Skeletal muscle tissue (tissue), 3 donors: ENCODE measurements at regions not wholly inside any gene's neighbourhood (a gene's known extent, or its start where the extent isn't known, plus 50 kb on each side); places are given as distances from the start of the nearest gene placed in this dataset.

Source experiments
- H3K27ac ChIP-seq: one replicate; pipeline ENCODE4 v1.7.0; 2013; ENCODE audit warnings: mild to moderate bottlenecking, low read depth, low read length, inconsistent platforms
- H3K27me3 ChIP-seq, 3 donors: one replicate each; pipeline ENCODE4 v1.7.0; 2013; ENCODE audit warnings: low read length in 3 of 3; ENCODE audit not compliant: control insufficient read depth in 3 of 3, insufficient read depth in 3 of 3
- H3K36me3 ChIP-seq, 3 donors: one replicate each; pipeline ENCODE4 v1.7.0; 2013; ENCODE audit warnings: low read length in 3 of 3; ENCODE audit not compliant: control insufficient read depth in 3 of 3, insufficient read depth in 3 of 3
- H3K4me1 ChIP-seq, 3 donors: one replicate each; pipeline ENCODE4 v1.7.0; 2013; ENCODE audit warnings: low read length in 3 of 3, mild to moderate bottlenecking in 3 of 3; ENCODE audit not compliant: control insufficient read depth in 3 of 3, insufficient read depth in 3 of 3
- H3K4me3 ChIP-seq, 3 donors: one replicate each; pipeline ENCODE4 v1.7.0; 2013; ENCODE audit warnings: low read length in 3 of 3
- H3K9ac ChIP-seq, 3 donors: one replicate each; pipeline ENCODE4 v1.7.0; 2013; ENCODE audit warnings: low read length in 3 of 3, mild to moderate bottlenecking in 3 of 3, moderate library complexity in 2 of 3, low read depth in 1 of 3
- H3K9me3 ChIP-seq, 3 donors: one replicate each; pipeline ENCODE4 v1.7.0; 2013; ENCODE audit warnings: low read length in 3 of 3; ENCODE audit not compliant: control insufficient read depth in 3 of 3
- donor health status: Osteomylitis.

DNA sequence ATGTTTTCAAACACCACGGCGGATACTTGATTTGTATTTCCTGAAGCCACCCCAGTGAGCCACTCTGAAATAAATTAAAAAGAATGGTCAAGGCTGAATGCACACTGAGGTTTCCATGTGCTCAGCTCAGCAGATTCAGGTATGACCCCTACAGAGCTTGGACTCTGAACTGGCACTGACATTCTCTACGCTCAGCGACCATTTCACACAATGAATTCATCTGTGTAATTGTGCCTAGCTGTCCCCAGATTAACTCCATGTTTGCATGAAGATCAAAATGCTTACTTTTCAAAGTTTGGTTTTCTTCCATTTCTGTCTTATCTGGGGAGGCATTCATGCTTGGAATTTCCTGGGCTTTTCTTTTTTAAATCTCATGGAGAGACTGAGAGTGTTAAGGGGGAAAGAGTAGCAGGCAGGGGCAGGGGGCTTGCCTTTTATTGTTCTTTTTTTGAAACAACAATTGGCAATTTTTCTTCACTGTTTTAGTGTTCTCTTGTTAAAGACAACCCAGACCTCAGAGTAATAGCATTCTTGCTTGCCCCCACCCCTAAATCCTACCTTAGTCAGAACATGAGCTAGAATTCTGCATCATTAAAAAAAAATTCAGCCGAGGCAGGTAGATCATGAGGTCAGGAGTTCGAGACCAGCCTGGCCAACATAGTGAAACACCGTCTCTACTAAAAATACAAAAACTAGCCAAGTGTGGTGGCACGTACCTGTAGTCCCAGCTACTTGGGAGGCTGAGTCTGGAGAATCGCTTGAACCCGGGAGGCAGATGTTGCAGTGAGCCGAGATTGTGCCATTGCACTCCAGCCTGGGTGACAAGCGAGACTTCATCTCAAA, 85.5 kb upstream of the HNF1B start:
- H3K36me3 ChIP-seq, result no peaks in the 10 kb centered on the region
- no peak overlapping the region for H3K9ac ChIP-seq
- H3K4me1 ChIP-seq, result no peaks in the 10 kb centered on the region
- peaks cover 4 to 8% (median 6%) of the 10 kb centered on the region in 3 donors for H3K27me3 ChIP-seq
- H3K4me3 ChIP-seq, result no peak overlapping the region
- H3K27ac ChIP-seq, result no peak overlapping the region
- no peaks in the 10 kb centered on the region for H3K9me3 ChIP-seq

DNA sequence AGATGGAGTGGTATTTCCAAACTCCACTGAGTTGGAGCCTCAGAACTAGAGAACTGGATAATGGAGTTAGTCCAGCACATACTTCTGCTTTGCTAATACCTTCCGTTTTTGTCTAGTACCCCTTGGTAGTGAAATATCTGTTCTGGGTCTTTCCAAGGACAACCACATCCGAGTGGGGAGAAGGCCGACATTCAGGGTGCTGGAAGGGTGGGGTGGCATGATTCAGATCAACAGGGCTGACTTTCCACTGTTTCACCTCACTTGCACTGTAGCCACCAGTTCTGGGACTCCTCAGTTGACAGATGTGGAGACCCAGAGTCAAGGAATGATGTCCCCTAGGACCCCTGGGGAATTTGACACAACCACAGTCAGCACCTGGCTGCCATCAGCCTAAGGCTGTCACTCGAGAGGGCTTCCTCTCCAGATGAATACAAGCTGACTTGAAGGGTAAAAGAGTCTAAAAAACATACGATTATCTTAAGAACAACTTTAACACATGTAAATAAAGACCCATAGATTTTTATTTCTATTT, 84.8 kb upstream of the HNF1B start:
- Histone ChIP-seq H3K27me3 (peaks cover 4 to 8% (median 6%) of the 10 kb centered on the region in 3 donors), H3K4me1 (no peaks in the 10 kb centered on the region), H3K9ac (no peak overlapping the region)

DNA sequence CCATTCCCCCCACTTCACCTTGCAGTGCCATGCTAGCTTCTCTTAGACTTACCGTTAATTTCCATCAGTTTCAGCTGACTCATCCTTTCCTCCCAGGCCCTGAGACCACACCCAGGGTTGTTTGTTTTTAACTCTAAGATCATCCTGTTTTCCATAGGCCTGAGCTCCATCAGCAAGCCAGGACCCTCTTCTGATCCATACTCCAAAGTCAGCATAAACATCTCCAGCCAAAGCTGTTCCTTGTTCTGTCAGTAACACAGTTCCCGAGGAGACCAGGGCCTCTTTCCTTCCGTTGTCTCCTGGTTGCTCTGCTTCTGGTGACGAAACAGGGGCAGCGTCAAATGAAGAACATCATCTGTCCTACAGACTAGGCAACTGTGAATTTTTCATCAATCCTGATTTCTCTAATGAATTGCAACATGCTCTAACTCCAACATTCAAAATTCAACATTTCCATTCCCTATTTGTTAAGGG, 83.8 kb upstream of the HNF1B start:
- Histone ChIP-seq H3K9me3 (no peaks in the 10 kb centered on the region), H3K4me3 (no peak overlapping the region), H3K27me3 (peaks cover 3 to 5% (median 4%) of the 10 kb centered on the region in 3 donors), H3K27ac (no peak overlapping the region), H3K9ac (no peak overlapping the region), H3K4me1 (no peaks in the 10 kb centered on the region), H3K36me3 (no peaks in the 10 kb centered on the region)

More for the DNA sequence above, 84.8 kb upstream of the HNF1B start:
- no peaks in the 10 kb centered on the region for H3K36me3 ChIP-seq
- H3K9me3 ChIP-seq, result no peaks in the 10 kb centered on the region
- H3K27ac ChIP-seq, result no peak overlapping the region
- no peak overlapping the region for H3K4me3 ChIP-seq

DNA sequence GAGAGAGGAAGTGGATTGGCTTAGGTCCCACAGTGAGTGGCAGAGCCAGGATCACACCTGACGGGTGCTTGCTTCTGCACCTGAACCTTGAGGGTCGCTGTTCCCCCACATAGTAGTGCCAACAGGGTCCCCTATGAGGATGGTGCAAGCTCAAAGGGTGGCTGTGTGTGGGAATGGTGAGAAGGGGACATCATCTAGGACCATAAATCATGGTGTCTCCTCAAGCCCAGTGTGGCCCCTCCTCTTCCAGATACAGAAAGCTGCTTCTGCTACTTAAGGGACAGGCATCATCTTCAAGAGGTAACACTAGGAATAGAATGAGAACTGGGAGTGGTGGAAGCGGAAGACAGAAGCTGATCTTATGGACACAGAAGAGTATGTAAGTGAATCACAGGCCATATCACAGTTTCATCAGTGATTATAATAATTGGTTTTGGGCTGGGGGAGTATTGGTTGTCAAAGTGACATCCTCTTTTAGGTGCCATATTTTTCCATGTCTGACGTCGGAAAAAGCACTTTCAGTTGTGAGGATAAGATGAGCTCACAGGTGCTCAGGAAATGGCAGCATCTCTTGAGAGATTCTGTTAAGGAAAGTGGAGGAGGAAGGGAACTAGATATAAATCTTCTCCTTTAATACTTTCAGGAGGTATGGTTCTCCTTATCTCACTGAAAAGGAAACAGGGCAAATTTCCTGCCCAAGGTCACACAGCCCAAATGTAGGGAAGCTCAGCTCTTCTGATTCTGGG, 83.2 kb upstream of the HNF1B start:
- H3K36me3 ChIP-seq, result no peaks in the 10 kb centered on the region
- H3K4me3 ChIP-seq, result no peak overlapping the region
- H3K9me3 ChIP-seq, result no peaks in the 10 kb centered on the region
- no peaks in the 10 kb centered on the region for H3K4me1 ChIP-seq
- no peak overlapping the region for H3K9ac ChIP-seq
- no peak overlapping the region for H3K27ac ChIP-seq
- peaks cover 0 to 3% (median 3%) of the 10 kb centered on the region in 3 donors for H3K27me3 ChIP-seq

DNA sequence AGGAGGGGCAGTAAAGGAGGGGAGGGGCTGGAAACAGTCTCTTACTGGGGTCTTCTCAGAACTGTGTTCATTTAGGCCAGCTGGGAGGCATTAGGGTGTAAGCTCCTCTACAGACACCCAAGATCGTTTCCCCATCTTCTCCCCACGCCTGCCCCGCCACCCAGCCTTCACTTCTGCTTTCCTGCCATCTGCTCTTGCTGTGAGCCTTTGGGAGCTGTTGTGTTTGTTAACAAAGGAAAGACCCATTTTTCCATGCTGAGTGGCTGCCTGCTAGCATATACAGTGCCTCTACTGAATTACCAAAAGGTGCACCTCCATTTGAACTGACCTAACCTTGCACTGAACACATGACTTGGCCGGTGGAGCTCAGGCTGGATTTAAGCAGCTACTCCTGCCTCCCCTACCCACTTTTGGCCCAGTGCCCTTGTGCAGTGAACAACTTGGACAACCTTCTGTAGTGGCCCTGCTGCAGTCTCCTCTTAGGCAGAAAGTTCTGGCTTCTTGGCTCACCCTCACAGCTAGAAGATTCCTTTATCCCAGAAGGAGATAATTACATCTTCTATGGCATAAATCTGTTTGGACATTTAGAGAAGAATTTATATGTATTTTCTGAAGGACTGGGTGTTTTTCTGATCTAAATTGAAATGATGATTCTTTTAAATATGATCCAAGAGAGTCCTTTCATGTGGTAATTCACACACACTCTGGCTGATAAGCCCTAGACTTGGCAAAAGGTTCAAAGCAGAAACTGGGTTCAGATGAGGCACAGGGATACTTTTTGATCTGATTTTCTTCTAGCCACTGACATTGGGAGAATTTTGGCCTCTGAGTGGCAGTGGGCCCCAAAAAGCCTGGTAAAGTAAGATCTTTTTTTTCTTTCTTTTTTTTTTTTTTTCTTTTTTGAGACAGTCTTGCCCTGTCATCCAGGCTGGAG, 81.9 kb upstream of the HNF1B start:
- Histone ChIP-seq H3K36me3 (no peaks in the 10 kb centered on the region), H3K9me3 (no peaks in the 10 kb centered on the region), H3K4me1 (no peaks in the 10 kb centered on the region), H3K27ac (no peak overlapping the region), H3K27me3 (peaks cover 0 to 3% (median 0%) of the 10 kb centered on the region in 3 donors), H3K9ac (no peak overlapping the region), H3K4me3 (no peak overlapping the region)

DNA sequence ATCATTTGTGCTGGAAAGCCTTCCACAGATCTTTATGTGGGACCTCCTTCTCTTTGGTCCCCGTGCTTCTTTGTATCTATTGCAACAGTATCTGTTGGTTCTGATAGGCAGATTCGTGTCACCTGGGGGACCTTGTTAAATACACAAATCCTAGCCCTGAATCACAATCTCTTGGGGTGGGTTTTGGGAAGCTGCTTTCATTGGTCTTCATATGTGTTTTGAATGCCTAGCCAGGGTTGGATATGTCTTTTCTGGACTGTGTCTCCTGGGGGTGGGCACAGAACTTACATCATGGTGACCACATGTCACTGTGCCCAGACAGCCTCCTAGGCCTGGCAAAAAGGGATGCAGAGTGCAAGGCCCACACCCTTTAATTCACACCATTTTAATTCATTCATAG, 81.0 kb upstream of the HNF1B start:
- Histone ChIP-seq H3K9ac (no peak overlapping the region), H3K27ac (no peak overlapping the region), H3K9me3 (no peaks in the 10 kb centered on the region), H3K4me3 (no peak overlapping the region), H3K27me3 (peaks cover 0 to 3% (median 0%) of the 10 kb centered on the region in 3 donors), H3K4me1 (no peaks in the 10 kb centered on the region), H3K36me3 (no peaks in the 10 kb centered on the region)

DNA sequence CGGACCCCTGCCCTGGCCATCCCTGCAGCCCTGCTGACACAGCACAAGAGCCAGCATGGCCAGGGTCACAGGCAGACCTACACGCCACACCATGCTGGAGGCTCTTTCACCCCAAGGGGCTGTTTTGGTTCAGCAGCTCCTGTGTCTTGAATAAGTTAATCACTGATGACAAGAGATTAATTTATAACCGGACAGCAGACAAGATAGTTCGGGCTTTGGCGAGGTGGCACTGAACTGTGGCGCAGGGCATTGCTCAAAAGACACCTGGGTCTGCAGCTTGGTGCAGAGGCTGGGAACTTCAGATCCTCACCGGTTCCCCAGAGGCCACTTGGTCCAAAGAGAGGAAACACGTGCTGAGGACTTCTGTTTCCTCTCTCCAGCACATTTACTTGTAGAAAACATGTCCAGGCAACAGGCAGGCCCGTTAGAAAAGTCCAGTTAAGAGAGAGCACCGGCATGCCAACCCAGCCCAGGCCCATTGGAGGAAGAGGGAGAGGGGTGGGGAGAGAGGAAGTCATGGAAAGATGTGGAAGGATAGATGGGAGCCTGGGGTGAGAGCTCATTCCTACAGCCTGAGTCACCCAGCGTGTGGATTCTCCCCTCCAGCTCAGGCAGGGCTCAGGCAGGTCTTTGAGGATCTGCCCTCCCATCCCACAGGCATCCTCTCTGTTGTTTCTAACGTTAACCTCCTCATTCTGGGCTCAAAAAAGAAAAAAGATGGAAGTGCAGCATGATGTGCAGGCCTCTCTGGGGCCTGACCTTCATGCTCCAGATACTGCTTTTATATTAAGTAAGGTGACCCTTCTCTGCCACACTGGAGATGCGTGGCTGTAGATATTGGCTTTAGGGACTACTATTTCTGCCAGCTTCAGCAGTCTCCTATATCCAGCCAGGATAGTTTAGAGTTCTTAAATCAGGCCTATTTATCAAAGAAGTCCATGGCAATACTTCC, 80.0 kb upstream of the HNF1B start:
- Histone ChIP-seq H3K9me3 (no peaks in the 10 kb centered on the region), H3K9ac (no peak overlapping the region), H3K27ac (no peak overlapping the region), H3K27me3 (peaks cover 0 to 3% (median 0%) of the 10 kb centered on the region in 3 donors), H3K4me1 (no peaks in the 10 kb centered on the region), H3K4me3 (no peak overlapping the region), H3K36me3 (no peaks in the 10 kb centered on the region)

DNA sequence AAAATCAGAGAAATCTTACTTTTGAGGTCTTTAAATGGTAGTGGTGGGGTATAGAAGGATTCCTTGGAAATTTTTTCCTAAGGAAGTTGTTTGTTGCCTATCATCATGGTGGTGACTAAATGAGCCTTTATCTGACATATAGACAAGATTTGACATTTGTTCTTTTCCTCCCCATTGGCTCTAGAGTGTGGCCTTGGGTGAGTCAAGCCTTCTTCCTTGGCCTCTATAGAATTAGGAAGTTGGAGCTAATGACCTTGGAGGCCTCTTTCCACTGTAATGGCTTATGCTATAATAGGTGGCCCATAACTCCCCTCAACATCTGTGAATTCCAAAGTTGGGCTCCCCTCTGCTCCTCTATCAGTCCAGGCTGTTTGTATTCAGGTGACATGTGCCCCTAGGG, 79.1 kb upstream of the HNF1B start:
- no peaks in the 10 kb centered on the region for H3K9me3 ChIP-seq
- H3K27me3 ChIP-seq, result no peaks in the 10 kb centered on the region
- no peak overlapping the region for H3K27ac ChIP-seq
- no peak overlapping the region for H3K9ac ChIP-seq
- no peaks in the 10 kb centered on the region for H3K4me1 ChIP-seq
- no peaks in the 10 kb centered on the region for H3K36me3 ChIP-seq
- H3K4me3 ChIP-seq, result no peak overlapping the region
